ENCODE measurements at regions not wholly inside any gene's neighbourhood (a gene's known extent, or its start where the extent isn't known, plus 50 kb on each side); places are given as distances from the start of the nearest gene placed in this dataset.

DNA sequence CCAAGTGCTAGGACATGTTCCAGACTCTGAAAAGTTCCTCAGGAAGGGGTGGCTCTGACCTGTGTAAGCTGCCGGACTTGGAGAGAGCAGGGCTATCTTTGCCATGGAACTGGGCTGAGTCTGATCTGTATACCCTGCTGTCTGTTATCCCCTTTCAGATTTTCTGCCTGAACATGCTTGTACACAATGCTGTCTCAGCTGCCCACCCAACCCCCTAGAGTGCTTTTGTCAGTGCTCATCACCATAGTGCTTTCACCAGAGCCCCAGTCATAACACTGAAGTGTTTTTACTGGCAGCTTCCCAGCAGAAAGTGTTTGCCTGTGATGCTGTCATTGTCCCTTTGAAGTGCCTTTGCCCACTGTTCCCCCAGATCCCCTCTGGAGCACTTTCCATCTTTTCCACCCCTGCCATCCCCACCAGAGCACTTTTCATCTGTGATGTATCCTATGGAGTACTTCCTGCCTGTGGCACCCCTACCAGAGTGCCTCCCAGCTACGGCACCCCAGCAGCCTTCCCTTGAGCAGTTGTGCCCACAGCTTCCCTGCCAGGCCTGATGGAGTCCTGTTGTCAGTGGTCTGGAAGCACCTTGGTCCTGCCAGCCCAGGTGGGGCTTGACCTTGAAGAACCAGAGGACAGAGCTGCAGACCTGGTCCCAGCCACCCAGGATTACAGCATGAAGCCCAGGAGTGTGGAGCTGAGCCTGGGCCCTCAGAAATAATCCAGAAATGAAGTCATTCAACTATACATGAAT, 397.7 kb downstream of the DIPK2A start:
- H3K27ac ChIP-seq = no peak overlapping the region
- intact Hi-C loops (cut with DNase I) = no loop called here

DNA sequence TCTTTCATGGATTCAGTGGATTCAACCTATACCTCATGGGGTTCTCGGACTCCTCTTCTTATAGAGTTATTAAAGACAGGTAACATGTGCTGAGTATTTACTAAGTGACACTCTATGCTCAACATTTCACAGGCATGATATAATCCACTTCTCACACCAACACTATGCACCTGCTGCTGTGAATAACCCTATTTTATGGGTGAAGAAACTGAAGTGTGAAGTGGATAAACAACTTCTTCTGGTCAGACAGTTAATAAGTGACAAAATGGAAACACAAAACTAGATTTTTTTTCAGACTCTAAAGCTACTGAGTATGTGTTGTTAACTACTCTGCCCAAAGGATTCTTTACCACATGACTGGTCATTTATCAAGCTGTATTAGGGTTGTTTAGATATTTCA, 403.5 kb downstream of the DIPK2A start:
- intact Hi-C loops (cut with DNase I) = no loop called here
- 32 to 67% methylated on average over 1 of the region's 1 CpG for WGBS, 2 donors
- H3K4me1 ChIP-seq = peaks cover 0 to 3% (median 0%) of the 10 kb centered on the region in 4 donors
- TF ChIP-seq, protein P1, sequence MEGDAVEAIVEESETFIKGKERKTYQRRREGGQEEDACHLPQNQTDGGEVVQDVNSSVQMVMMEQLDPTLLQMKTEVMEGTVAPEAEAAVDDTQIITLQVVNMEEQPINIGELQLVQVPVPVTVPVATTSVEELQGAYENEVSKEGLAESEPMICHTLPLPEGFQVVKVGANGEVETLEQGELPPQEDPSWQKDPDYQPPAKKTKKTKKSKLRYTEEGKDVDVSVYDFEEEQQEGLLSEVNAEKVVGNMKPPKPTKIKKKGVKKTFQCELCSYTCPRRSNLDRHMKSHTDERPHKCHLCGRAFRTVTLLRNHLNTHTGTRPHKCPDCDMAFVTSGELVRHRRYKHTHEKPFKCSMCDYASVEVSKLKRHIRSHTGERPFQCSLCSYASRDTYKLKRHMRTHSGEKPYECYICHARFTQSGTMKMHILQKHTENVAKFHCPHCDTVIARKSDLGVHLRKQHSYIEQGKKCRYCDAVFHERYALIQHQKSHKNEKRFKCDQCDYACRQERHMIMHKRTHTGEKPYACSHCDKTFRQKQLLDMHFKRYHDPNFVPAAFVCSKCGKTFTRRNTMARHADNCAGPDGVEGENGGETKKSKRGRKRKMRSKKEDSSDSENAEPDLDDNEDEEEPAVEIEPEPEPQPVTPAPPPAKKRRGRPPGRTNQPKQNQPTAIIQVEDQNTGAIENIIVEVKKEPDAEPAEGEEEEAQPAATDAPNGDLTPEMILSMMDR (IDR thresholded peaks at IDR 0.05) = no peak
- no peak overlapping the region for H3K27ac ChIP-seq
- H3K9me3 ChIP-seq = peaks cover 0 to 2% (median 0%) of the 10 kb centered on the region in 4 donors
- H3K4me3 ChIP-seq = no peak overlapping the region
- no peaks in the 10 kb centered on the region for H3K36me3 ChIP-seq
- H3K27me3 ChIP-seq = no peaks in the 10 kb centered on the region
- no peak for DNase-seq

More for the DNA sequence above, 397.7 kb downstream of the DIPK2A start:
- Histone ChIP-seq H3K36me3 (no peaks in the 10 kb centered on the region), H3K4me1 (peaks cover 0 to 5% (median 0%) of the 10 kb centered on the region in 4 donors), H3K4me3 (no peak overlapping the region), H3K9me3 (no peaks in the 10 kb centered on the region), H3K27me3 (no peaks in the 10 kb centered on the region)
- no peak for TF ChIP-seq POLR2A (IDR thresholded peaks at IDR 0.05)
- WGBS, 2 donors = 68 to 72% methylated on average over 2 of the region's 2 CpGs
- DNase-seq = peak; percentile 60

DNA sequence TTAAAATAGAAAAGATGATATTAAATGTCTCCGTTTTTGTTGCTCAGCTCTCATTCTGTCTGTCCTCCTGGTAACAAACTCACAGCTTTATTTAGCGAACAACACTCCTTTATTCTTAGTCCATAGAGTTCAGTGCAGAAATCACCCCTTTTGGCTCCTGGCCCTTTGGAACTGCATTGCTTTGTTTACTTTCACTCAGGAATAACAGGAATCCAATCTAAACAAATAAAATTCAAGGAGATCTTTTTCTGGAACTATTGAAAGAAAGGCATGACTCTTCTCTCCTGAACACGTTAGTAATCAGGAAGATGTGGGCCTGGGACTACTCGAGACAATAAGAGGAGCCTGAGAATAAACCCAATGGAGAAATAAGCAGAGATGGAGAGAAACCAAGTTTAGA, 409.2 kb downstream of the DIPK2A start:
- H3K4me3 ChIP-seq = no peak overlapping the region
- H3K4me1 ChIP-seq = peaks cover 0 to 19% (median 4%) of the 10 kb centered on the region in 4 donors
- H3K27me3 ChIP-seq = no peaks in the 10 kb centered on the region
- DNase-seq = no peak
- TF ChIP-seq EP300 (IDR thresholded peaks at IDR 0.05) (no peak), POLR2AphosphoS5 (IDR thresholded peaks at IDR 0.05) (no peak)
- TF ChIP-seq, protein P1 (IDR thresholded peaks at IDR 0.05) = no peak
- WGBS, 2 donors = 35 to 76% methylated on average over 4 of the region's 4 CpGs
- H3K9me3 ChIP-seq = peaks cover 0 to 2% (median 0%) of the 10 kb centered on the region in 4 donors
- no peaks in the 10 kb centered on the region for H3K36me3 ChIP-seq
- intact Hi-C loops (cut with DNase I) = no loop called here
- H3K27ac ChIP-seq = no peak overlapping the region

- no peaks in the 10 kb centered on the region for H3K36me3 ChIP-seq
- H3K9me3 ChIP-seq = peaks cover 0 to 2% (median 0%) of the 10 kb centered on the region in 4 donors
- no peak overlapping the region for H3K27ac ChIP-seq
- no peak for TF ChIP-seq POLR2AphosphoS5 (IDR thresholded peaks at IDR 0.05)
- no peak for DNase-seq
- WGBS, 2 donors = 86 to 91% methylated on average over 3 of the region's 3 CpGs
- no peak overlapping the region for H3K4me3 ChIP-seq
- intact Hi-C loops (cut with DNase I) = no loop called here
- H3K4me1 ChIP-seq = peaks cover 0 to 19% (median 4%) of the 10 kb centered on the region in 4 donors
- H3K27me3 ChIP-seq = no peaks in the 10 kb centered on the region
Measured at GRCh38 chr3:144381607-144382006, 410.0 kb downstream of the DIPK2A start.

DNA sequence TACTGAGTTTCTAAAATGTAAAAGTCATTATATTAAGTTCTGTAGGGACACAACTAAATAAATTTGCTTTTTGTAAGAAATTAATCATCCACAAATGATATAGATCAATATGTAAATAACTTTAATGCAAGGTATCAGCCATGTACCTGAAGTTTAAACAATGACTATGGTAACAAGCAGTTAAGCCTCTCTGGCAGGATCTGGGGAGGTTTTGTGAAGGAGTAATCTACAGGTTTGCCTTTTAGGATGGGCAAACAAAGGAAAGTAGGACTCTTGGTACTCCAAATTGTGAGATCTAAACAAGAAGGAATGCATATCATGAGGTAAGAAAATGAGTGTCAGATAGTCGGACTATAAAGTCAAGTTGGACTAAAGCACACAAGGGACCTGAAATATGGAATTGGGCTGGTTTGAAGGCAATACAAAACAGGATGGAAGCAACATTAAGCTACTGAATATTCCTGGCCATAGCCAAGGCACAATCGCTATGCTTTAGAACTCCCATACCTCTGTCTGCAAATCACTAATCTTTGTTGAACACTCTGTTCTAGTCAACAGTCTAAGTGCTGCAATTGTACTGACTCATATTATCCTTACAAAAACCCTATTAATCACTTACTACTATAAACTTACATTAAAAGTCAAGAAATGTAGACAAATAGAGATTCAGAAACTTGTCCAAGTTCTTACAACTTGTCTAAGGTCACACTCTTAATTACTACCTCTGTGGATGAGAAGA, 412.8 kb downstream of the DIPK2A start:
- no peak overlapping the region for H3K4me3 ChIP-seq
- WGBS, 2 donors = 64 to 72% methylated on average over 2 of the region's 2 CpGs
- H3K36me3 ChIP-seq = no peaks in the 10 kb centered on the region
- no peaks in the 10 kb centered on the region for H3K27me3 ChIP-seq
- intact Hi-C loops (cut with DNase I) = no loop called here
- DNase-seq = no peak
- H3K9me3 ChIP-seq = no peaks in the 10 kb centered on the region
- H3K4me1 ChIP-seq = peaks cover 0 to 19% (median 4%) of the 10 kb centered on the region in 4 donors
- no peak for TF ChIP-seq EP300 (IDR thresholded peaks at IDR 0.05)
- peak in 2 of 4 donors; percentile 30 to 39 for TF ChIP-seq POLR2AphosphoS5 (IDR thresholded peaks at IDR 0.05)
- H3K27ac ChIP-seq = peak overlapping the region in 3 of 4 donors; percentile 10 to 58 (median 20)

- no peak overlapping the region for H3K4me3 ChIP-seq
- H3K27ac ChIP-seq = no peak overlapping the region
- peaks cover 0 to 11% (median 0%) of the 10 kb centered on the region in 4 donors for H3K4me1 ChIP-seq
- no peak for DNase-seq
- H3K9me3 ChIP-seq = no peaks in the 10 kb centered on the region
- TF ChIP-seq POLR2AphosphoS5 (IDR thresholded peaks at IDR 0.05) (no peak), POLR2A (IDR thresholded peaks at IDR 0.05) (no peak), EP300 (IDR thresholded peaks at IDR 0.05) (no peak)
- TF ChIP-seq, protein P1 (IDR thresholded peaks at IDR 0.05) = no peak
- intact Hi-C loops (cut with DNase I) = no loop called here
- H3K27me3 ChIP-seq = no peaks in the 10 kb centered on the region
- H3K36me3 ChIP-seq = no peaks in the 10 kb centered on the region
Measured at GRCh38 chr3:144390786-144391185, 419.2 kb downstream of the DIPK2A start.

Measured in sigmoid colon (tissue), 6 donors.